ENCODE measurements at regions not wholly inside any gene's neighbourhood (a gene's known extent, or its start where the extent isn't known, plus 50 kb on each side); places are given as distances from the start of the nearest gene placed in this dataset.

GRCh38 chr13:53844473-53845146 lies 816.0 kb downstream of the OLFM4 start:
- intact Hi-C loops (cut with DNase I), result no loop called here
- H3K4me3 ChIP-seq, result no peak overlapping the region
- H3K4me1 ChIP-seq, result no peaks in the 10 kb centered on the region
- H3K27ac ChIP-seq, result no peak overlapping the region
- no peaks in the 10 kb centered on the region for H3K27me3 ChIP-seq
- TF ChIP-seq POLR2A (IDR thresholded peaks at IDR 0.05) (no peak), CTCF (IDR thresholded peaks at IDR 0.05) (no peak)
- no peak for ATAC-seq
- no peak for DNase-seq
- WGBS, 4 donors, result 51 to 72% (median 53%) methylated on average over 6 of the region's 6 CpGs
- peaks cover 0 to 5% (median 0%) of the 10 kb centered on the region in 12 donors for H3K9me3 ChIP-seq
- no peaks in the 10 kb centered on the region for H3K36me3 ChIP-seq

- TF ChIP-seq CTCF (IDR thresholded peaks at IDR 0.05) (no peak), POLR2A (IDR thresholded peaks at IDR 0.05) (no peak)
- WGBS, 4 donors, result 81 to 93% (median 89%) methylated on average over 2 of the region's 2 CpGs
- peaks cover 0 to 5% (median 0%) of the 10 kb centered on the region in 12 donors for H3K9me3 ChIP-seq
- no peaks in the 10 kb centered on the region for H3K27me3 ChIP-seq
- no peaks in the 10 kb centered on the region for H3K4me1 ChIP-seq
- ATAC-seq (no peak), DNase-seq (no peak)
- intact Hi-C loops (cut with DNase I), result no loop called here
- H3K27ac ChIP-seq, result no peak overlapping the region
- H3K36me3 ChIP-seq, result no peaks in the 10 kb centered on the region
- no peak overlapping the region for H3K4me3 ChIP-seq
These were observed 818.9 kb downstream of the OLFM4 start for GRCh38 chr13:53847502-53847901.

GRCh38 chr13:53848366-53848961 lies 819.9 kb downstream of the OLFM4 start:
- no peak overlapping the region for H3K4me3 ChIP-seq
- 61 to 76% (median 71%) methylated on average over 7 of the region's 7 CpGs for WGBS, 4 donors
- ATAC-seq, result no peak
- no peaks in the 10 kb centered on the region for H3K4me1 ChIP-seq
- peaks cover 0 to 4% (median 0%) of the 10 kb centered on the region in 12 donors for H3K9me3 ChIP-seq
- no peak for DNase-seq
- intact Hi-C loops (cut with DNase I), result no loop called here
- H3K27me3 ChIP-seq, result no peaks in the 10 kb centered on the region
- TF ChIP-seq POLR2A (IDR thresholded peaks at IDR 0.05) (no peak), CTCF (IDR thresholded peaks at IDR 0.05) (no peak)
- no peak overlapping the region for H3K27ac ChIP-seq
- no peaks in the 10 kb centered on the region for H3K36me3 ChIP-seq

GRCh38 chr13:53854321-53854720 lies 825.7 kb downstream of the OLFM4 start:
- Histone ChIP-seq H3K9me3 (peaks cover 0 to 4% (median 0%) of the 10 kb centered on the region in 12 donors), H3K27me3 (no peaks in the 10 kb centered on the region), H3K36me3 (no peaks in the 10 kb centered on the region), H3K4me1 (no peaks in the 10 kb centered on the region), H3K4me3 (no peak overlapping the region), H3K27ac (no peak overlapping the region)
- TF ChIP-seq POLR2A (IDR thresholded peaks at IDR 0.05) (no peak), CTCF (IDR thresholded peaks at IDR 0.05) (no peak)
- WGBS, 4 donors, result 91 to 95% (median 92%) methylated on average over 4 of the region's 4 CpGs
- DNase-seq, result no peak
- intact Hi-C loops (cut with DNase I), result no loop called here
- no peak for ATAC-seq
